ENCODE measurements at regions not wholly inside any gene's neighbourhood (a gene's known extent, or its start where the extent isn't known, plus 50 kb on each side); places are given as distances from the start of the nearest gene placed in this dataset.
"Not testable (repeated sequence)": the region's sequence is repeated elsewhere in the genome, so short reads cannot be mapped to it uniquely, and the experiment has no call there.

- Histone ChIP-seq H3K27me3 (ENCODE audit: control insufficient read depth in 2 of 2, insufficient read depth in 2 of 2, low read length in 2 of 2) (no peaks in the 10 kb centered on the region), H3K27ac (ENCODE audit: low read depth, low read length) (no peak overlapping the region), H3K4me3 (ENCODE audit: low read length) (no peak overlapping the region), H3K4me1 (ENCODE audit: control insufficient read depth in 2 of 2, insufficient read depth in 2 of 2, low read length in 2 of 2) (no peaks in the 10 kb centered on the region), H3K36me3 (ENCODE audit: control insufficient read depth in 2 of 3, insufficient read depth in 3 of 3, low read length in 3 of 3) (no peaks in the 10 kb centered on the region), H3K9me3 (ENCODE audit: control insufficient read depth in 2 of 3, low read length in 3 of 3) (peaks cover 0 to 3% (median 0%) of the 10 kb centered on the region in 3 experiments)
- no peak for ATAC-seq
- Mint-ChIP-seq H3K4me1 (no peaks in the 10 kb centered on the region), H3K27ac (no peak overlapping the region), H3K9me3 (peaks cover 0 to 15% (median 8%) of the 10 kb centered on the region in 11 donors), H3K4me3 (no peak overlapping the region), H3K27me3 (no peaks in the 10 kb centered on the region), H3K36me3 (peaks cover 0 to 3% (median 0%) of the 10 kb centered on the region in 5 donors)
- intact Hi-C loops (cut with micrococcal nuclease): no loop called here
- DNase-seq: no peak
- POLR2A ChIA-PET: no interaction called here
- CTCF ChIA-PET: no interaction called here
Observed at GRCh38 chr9:28471261-28471660, 898.0 kb upstream of the C9orf72 start.

GRCh38 chr9:28487561-28487960, 914.3 kb upstream of the C9orf72 start:
- H3K9me3 Mint-ChIP-seq: peaks cover 0 to 12% (median 3%) of the 10 kb centered on the region in 11 donors
- Histone ChIP-seq H3K4me1 (ENCODE audit: control insufficient read depth in 2 of 2, insufficient read depth in 2 of 2, low read length in 2 of 2) (no peaks in the 10 kb centered on the region), H3K27me3 (ENCODE audit: control insufficient read depth in 2 of 2, insufficient read depth in 2 of 2, low read length in 2 of 2) (no peaks in the 10 kb centered on the region), H3K27ac (ENCODE audit: low read depth, low read length) (no peak overlapping the region), H3K36me3 (ENCODE audit: control insufficient read depth in 2 of 3, insufficient read depth in 3 of 3, low read length in 3 of 3) (no peaks in the 10 kb centered on the region), H3K9me3 (ENCODE audit: control insufficient read depth in 2 of 3, low read length in 3 of 3) (no peaks in the 10 kb centered on the region), H3K4me3 (ENCODE audit: low read length) (no peak overlapping the region)
- DNase-seq (no peak), ATAC-seq (no peak)
- H3K4me1 Mint-ChIP-seq: no peaks in the 10 kb centered on the region
- no peaks in the 10 kb centered on the region for H3K27me3 Mint-ChIP-seq
- no peak overlapping the region for H3K27ac Mint-ChIP-seq
- ChIA-PET POLR2A (no interaction called here), CTCF (no interaction called here)
- H3K4me3 Mint-ChIP-seq: no peak overlapping the region
- intact Hi-C loops (cut with micrococcal nuclease): no loop called here
- H3K36me3 Mint-ChIP-seq: no peaks in the 10 kb centered on the region

- Mint-ChIP-seq H3K36me3 (no peaks in the 10 kb centered on the region), H3K27ac (no peak overlapping the region), H3K4me3 (no peak overlapping the region), H3K4me1 (no peaks in the 10 kb centered on the region), H3K9me3 (peaks cover 0 to 13% (median 6%) of the 10 kb centered on the region in 11 donors), H3K27me3 (no peaks in the 10 kb centered on the region)
- ATAC-seq: no peak
- no peak for DNase-seq
- POLR2A ChIA-PET: no interaction called here
- Histone ChIP-seq H3K4me1 (ENCODE audit: control insufficient read depth in 2 of 2, insufficient read depth in 2 of 2, low read length in 2 of 2) (no peaks in the 10 kb centered on the region), H3K27ac (ENCODE audit: low read depth, low read length) (no peak overlapping the region), H3K9me3 (ENCODE audit: control insufficient read depth in 2 of 3, low read length in 3 of 3) (no peaks in the 10 kb centered on the region), H3K36me3 (ENCODE audit: control insufficient read depth in 2 of 3, insufficient read depth in 3 of 3, low read length in 3 of 3) (no peaks in the 10 kb centered on the region), H3K27me3 (ENCODE audit: control insufficient read depth in 2 of 2, insufficient read depth in 2 of 2, low read length in 2 of 2) (no peaks in the 10 kb centered on the region), H3K4me3 (ENCODE audit: low read length) (no peak overlapping the region)
- CTCF ChIA-PET: no interaction called here
- intact Hi-C loops (cut with micrococcal nuclease): no loop called here
Observed at GRCh38 chr9:28491121-28491520, 917.8 kb upstream of the C9orf72 start.

GRCh38 chr9:28498168-28498567, 924.9 kb upstream of the C9orf72 start:
- H3K36me3 ChIP-seq (ENCODE audit: control insufficient read depth in 2 of 3, insufficient read depth in 3 of 3, low read length in 3 of 3); H3K9me3 ChIP-seq (ENCODE audit: control insufficient read depth in 2 of 3, low read length in 3 of 3); H3K36me3 Mint-ChIP-seq; DNase-seq; H3K27me3 ChIP-seq (ENCODE audit: control insufficient read depth in 2 of 2, insufficient read depth in 2 of 2, low read length in 2 of 2); H3K4me1 Mint-ChIP-seq; POLR2A ChIA-PET; H3K27me3 Mint-ChIP-seq; H3K4me3 Mint-ChIP-seq; H3K27ac ChIP-seq (ENCODE audit: low read depth, low read length); H3K4me1 ChIP-seq (ENCODE audit: control insufficient read depth in 2 of 2, insufficient read depth in 2 of 2, low read length in 2 of 2); intact Hi-C loops (cut with micrococcal nuclease); H3K27ac Mint-ChIP-seq; H3K4me3 ChIP-seq (ENCODE audit: low read length); CTCF ChIA-PET; ATAC-seq: not testable (repeated sequence)
- peaks cover 0 to 20% (median 10%) of the 10 kb centered on the region in 11 donors for H3K9me3 Mint-ChIP-seq

- intact Hi-C loops (cut with micrococcal nuclease): no loop called here
- H3K27ac ChIP-seq (ENCODE audit: low read depth, low read length): no peak overlapping the region
- no peak for ATAC-seq
- H3K36me3 ChIP-seq (ENCODE audit: control insufficient read depth in 2 of 3, insufficient read depth in 3 of 3, low read length in 3 of 3): no peaks in the 10 kb centered on the region
- Mint-ChIP-seq H3K36me3 (no peaks in the 10 kb centered on the region), H3K27ac (no peak overlapping the region), H3K9me3 (peaks cover 0 to 9% (median 3%) of the 10 kb centered on the region in 11 donors), H3K4me1 (no peaks in the 10 kb centered on the region), H3K27me3 (no peaks in the 10 kb centered on the region), H3K4me3 (no peak overlapping the region)
- POLR2A ChIA-PET: no interaction called here
- CTCF ChIA-PET: no interaction called here
- H3K27me3 ChIP-seq (ENCODE audit: control insufficient read depth in 2 of 2, insufficient read depth in 2 of 2, low read length in 2 of 2): no peaks in the 10 kb centered on the region
- H3K9me3 ChIP-seq (ENCODE audit: control insufficient read depth in 2 of 3, low read length in 3 of 3): no peaks in the 10 kb centered on the region
- no peak overlapping the region for H3K4me3 ChIP-seq (ENCODE audit: low read length)
- DNase-seq: no peak
- H3K4me1 ChIP-seq (ENCODE audit: control insufficient read depth in 2 of 2, insufficient read depth in 2 of 2, low read length in 2 of 2): no peaks in the 10 kb centered on the region
Observed at GRCh38 chr9:28502189-28502588, 928.9 kb upstream of the C9orf72 start.

- Histone ChIP-seq H3K27me3 (ENCODE audit: control insufficient read depth in 2 of 2, insufficient read depth in 2 of 2, low read length in 2 of 2) (no peaks in the 10 kb centered on the region), H3K9me3 (ENCODE audit: control insufficient read depth in 2 of 3, low read length in 3 of 3) (no peaks in the 10 kb centered on the region), H3K27ac (ENCODE audit: low read depth, low read length) (no peak overlapping the region), H3K36me3 (ENCODE audit: control insufficient read depth in 2 of 3, insufficient read depth in 3 of 3, low read length in 3 of 3) (no peaks in the 10 kb centered on the region), H3K4me1 (ENCODE audit: control insufficient read depth in 2 of 2, insufficient read depth in 2 of 2, low read length in 2 of 2) (no peaks in the 10 kb centered on the region), H3K4me3 (ENCODE audit: low read length) (no peak overlapping the region)
- ChIA-PET CTCF (no interaction called here), POLR2A (no interaction called here)
- ATAC-seq (no peak), DNase-seq (no peak)
- Mint-ChIP-seq H3K4me1 (no peaks in the 10 kb centered on the region), H3K4me3 (no peak overlapping the region), H3K27me3 (no peaks in the 10 kb centered on the region), H3K9me3 (peaks cover 0 to 6% (median 0%) of the 10 kb centered on the region in 11 donors), H3K36me3 (no peaks in the 10 kb centered on the region), H3K27ac (no peak overlapping the region)
- intact Hi-C loops (cut with micrococcal nuclease): no loop called here
Observed at GRCh38 chr9:28502741-28503140, 929.5 kb upstream of the C9orf72 start.

- H3K4me1 Mint-ChIP-seq: no peaks in the 10 kb centered on the region
- POLR2A ChIA-PET: no interaction called here
- H3K9me3 Mint-ChIP-seq: peaks cover 0 to 6% (median 0%) of the 10 kb centered on the region in 11 donors
- Histone ChIP-seq H3K36me3 (ENCODE audit: control insufficient read depth in 2 of 3, insufficient read depth in 3 of 3, low read length in 3 of 3) (no peaks in the 10 kb centered on the region), H3K27ac (ENCODE audit: low read depth, low read length) (no peak overlapping the region), H3K4me1 (ENCODE audit: control insufficient read depth in 2 of 2, insufficient read depth in 2 of 2, low read length in 2 of 2) (no peaks in the 10 kb centered on the region), H3K4me3 (ENCODE audit: low read length) (no peak overlapping the region), H3K9me3 (ENCODE audit: control insufficient read depth in 2 of 3, low read length in 3 of 3) (no peaks in the 10 kb centered on the region), H3K27me3 (ENCODE audit: control insufficient read depth in 2 of 2, insufficient read depth in 2 of 2, low read length in 2 of 2) (no peaks in the 10 kb centered on the region)
- H3K27me3 Mint-ChIP-seq: no peaks in the 10 kb centered on the region
- intact Hi-C loops (cut with micrococcal nuclease): no loop called here
- no peak overlapping the region for H3K4me3 Mint-ChIP-seq
- CTCF ChIA-PET: no interaction called here
- H3K36me3 Mint-ChIP-seq: no peaks in the 10 kb centered on the region
- ATAC-seq (no peak), DNase-seq (no peak)
- H3K27ac Mint-ChIP-seq: no peak overlapping the region
Observed at GRCh38 chr9:28503573-28503972, 930.3 kb upstream of the C9orf72 start.
